ENCODE measurements at regions not wholly inside any gene's neighbourhood (a gene's known extent, or its start where the extent isn't known, plus 50 kb on each side); places are given as distances from the start of the nearest gene placed in this dataset.
"Not testable (repeated sequence)": the region's sequence is repeated elsewhere in the genome, so short reads cannot be mapped to it uniquely, and the experiment has no call there.

DNA sequence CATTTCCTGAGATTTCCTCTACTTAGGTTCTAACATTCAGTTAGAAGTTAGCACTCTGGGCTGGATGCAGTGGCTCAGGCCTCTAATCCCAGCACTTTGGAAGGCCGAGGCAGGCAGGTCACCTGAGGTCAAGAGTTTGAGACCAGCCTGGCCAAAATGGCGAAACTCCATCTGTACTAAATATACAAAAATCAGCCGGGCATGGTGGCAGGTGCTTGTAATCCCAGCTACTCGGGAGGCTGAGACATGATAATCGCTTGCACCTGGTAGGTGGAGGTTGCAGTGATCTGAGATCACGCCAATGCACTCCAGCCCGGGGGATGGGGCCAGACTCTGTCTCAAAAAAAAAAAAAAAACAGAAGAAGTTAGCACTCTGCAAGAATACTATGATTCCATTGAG, 1430.9 kb downstream of the CDH11 start:
- no peak for DNase-seq (ENCODE audit: low read depth)

DNA sequence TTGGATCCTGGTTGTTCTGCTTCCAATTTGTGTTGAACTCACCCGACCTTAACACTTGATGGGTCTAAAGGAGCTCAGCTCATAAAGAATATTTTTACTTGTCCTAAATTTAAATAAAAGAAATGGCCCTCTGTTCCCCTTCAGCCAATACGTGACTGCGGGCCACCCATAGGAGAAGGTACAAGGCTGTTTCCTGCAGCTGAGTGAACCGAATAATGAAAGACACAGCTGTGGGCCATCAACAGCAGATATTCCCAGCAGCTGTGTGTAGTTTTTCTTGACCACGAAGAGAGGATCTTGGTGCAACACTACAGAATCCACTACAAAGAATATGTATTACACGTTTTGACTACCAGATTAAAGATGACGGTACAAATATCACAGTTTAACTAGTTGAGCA, 1431.6 kb downstream of the CDH11 start:
- no peak for DNase-seq (ENCODE audit: low read depth)

DNA sequence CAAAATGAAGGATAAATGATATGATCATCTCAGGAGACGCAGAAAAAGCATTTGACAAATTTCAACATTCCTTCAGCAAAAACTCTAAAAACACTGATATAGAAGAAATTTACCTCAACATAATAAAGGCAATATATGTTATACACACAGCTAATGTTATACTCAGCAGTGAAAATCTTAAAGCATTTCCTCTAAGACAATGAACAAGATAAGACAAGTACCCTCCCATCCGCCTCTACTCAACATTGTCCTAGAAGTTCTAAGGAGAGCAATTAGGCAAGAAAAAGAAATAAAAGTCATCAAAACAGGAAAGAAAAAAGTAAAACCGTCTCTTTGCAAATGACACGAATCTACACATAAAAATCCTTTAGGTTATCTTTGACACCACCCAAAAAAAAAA, 1432.8 kb downstream of the CDH11 start:
- no peak for DNase-seq (ENCODE audit: low read depth)

DNA sequence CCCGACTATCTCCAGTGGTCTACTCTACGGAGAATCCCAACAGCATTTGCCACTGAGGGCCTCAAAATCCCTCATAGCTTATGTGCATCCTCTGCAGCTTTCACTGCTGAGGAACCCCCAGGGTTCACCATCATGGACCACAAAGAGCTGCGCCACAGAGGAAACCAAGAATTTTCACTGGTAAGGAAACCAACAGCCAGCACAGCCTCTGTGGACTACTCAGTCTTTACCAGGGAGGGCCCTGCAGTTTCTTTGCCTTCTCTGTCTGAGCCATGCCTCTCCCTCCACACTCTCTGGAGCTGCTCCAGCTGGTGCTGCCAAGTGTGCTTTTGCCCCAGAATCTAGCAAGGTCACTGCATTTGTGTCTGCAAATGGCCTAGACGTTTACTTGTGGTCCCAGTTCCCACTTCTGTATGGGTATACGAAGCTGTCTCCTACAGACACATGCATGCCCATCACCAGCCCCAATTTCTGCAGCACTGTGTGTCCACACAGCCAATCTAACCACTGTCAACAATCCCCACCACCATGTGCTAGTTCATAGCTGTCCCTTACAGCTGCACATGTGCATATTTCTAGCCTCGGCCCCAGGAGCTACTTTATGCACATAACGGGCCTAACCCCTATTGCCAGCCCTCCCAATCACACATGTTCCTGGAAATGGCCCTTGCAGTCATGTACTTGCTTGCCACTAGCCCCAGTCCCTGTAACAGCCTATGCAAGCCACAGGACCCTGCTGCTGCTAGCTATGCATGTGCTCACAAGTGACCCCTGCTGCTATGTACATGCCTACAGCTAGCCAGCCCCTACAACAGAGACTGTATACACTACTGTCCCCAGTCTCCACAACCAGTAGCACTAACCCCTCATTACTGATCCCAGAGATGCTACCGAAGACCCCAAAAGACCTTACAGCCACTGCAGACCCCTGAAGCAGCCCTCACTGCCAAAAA, 1437.4 kb downstream of the CDH11 start:
- no peak for DNase-seq (ENCODE audit: low read depth)

DNA sequence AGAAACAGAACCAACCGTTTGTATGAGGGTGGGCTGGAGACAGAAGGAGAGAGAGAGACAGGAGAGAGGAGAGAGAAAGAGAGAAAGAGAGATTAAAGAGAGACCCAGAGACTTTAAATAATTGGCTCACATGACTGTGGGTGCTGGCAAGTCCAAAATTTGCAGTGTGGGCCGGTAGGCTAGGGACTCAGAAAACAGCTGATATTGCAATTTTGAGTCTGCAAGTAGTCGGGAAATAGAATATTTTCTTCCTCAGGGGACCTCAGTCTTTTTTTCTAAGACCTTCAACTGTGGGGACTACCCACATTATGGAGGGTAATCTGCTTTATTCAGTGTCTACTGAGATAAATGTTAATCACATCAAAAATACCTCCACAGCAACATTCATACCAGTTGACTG, 1439.0 kb downstream of the CDH11 start:
- no peak for DNase-seq (ENCODE audit: low read depth)

DNA sequence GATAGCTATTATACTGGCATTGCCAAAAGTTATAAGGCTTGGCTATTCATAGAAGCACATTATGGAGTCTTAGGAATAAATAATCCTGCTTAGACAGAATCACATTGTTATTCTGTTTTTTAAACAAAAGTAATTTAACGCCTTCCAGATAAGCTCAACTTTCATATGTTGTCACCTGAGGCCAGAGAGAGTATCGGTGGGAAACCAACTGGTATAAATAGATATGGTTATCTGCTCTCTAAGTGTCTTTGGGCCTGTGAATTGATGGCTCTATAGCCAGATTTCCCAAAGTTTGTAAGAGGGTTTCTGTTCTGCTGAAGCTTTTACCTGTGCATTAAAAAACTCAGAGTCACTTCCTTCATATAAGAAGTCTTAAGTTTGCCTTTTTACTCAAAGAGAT, 1449.4 kb downstream of the CDH11 start:
- no peak for DNase-seq (ENCODE audit: low read depth)

DNA sequence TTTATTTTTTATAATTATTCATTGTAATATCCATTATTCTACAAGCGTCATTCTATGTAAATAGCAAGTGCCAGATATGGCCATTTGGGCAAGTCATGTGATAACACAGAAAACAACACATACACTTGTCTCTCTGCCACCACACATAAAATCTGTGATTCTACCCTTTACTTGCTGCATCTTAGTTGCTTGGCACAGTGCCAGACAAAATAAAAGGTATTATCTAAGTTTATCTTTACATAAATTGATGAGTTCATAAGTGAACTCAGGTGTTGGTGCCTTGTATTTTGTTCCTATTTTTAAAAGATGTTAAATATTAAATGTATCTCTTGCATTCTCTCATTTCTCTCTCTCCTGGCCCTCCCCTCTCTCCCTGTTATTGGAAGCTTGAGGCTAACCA, 1458.7 kb downstream of the CDH11 start:
- no peak for DNase-seq (ENCODE audit: low read depth)

DNA sequence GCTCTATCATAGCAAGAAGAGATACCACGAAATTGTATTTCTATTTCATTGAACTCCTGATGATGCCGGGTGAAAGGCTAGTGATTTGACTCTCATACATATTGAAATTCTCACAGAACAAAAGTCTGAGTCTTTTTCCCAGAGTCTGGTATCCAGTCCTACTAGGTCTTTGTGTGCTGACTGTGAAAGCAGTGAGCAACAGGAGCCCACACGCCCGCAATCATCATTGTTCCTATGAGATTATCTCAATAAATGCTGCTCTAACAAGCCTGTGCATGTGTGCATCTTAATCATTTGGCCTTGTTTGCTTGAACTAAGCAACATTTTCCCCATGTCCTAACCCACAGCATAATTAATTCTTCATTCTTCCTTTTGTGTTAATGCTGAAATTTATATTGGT, 1466.0 kb downstream of the CDH11 start:
- no peak for DNase-seq (ENCODE audit: low read depth)

DNA sequence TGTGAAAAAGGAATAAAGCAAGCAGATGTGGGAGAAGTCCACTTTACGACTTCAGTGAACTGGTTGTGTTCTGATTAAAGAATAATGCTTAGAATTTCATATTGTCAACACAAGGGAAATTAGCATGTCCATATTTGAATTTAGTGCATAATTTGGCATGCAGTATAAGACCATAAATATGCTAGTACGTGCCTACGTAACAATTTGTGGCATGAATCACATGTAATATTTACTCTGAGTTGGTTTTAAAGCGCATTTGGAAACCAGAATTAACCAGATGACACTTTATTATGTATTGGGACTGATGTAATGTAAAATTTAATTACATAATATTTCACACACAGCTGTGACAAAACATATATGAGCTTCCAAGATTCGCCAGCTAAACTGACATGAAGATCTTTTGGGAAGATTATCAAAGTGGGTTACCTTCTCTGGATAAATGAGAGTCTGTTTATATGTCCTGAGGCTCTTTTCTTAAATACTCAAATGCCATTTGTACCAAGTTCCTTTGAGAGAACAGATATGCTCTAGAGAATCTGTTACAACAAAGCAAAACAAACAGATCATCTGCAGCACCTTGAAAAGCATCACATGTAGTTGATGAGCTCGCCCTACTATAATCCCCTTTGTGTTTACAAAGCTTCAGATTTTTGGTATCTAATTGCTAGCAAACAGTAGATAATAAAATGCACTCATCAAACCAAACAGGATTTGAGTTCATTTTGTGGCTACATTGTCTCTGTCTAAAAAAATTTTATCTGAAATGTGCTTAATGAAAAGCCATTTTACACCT, 1468.6 kb downstream of the CDH11 start:
- DNase-seq (ENCODE audit: low read depth): no peak

DNA sequence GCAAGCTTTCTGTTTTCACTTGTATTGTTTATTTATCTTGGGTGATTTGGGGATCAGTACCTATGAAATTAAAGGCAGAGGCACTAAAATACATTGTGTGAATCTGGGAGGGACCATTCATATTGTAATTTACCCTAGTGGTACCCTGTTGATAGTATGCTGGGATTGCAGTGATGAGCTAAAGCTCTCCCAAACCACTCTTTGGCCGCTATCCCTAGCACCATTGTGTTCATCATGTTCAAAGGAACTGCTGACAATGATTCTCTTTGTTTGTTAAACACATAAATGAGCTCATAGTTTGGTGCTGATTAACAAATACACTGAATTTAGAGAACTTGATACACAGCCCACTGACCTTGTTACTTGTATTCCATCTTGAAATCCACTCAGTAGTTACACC, 1469.8 kb downstream of the CDH11 start:
- no peak for DNase-seq (ENCODE audit: low read depth)

DNA sequence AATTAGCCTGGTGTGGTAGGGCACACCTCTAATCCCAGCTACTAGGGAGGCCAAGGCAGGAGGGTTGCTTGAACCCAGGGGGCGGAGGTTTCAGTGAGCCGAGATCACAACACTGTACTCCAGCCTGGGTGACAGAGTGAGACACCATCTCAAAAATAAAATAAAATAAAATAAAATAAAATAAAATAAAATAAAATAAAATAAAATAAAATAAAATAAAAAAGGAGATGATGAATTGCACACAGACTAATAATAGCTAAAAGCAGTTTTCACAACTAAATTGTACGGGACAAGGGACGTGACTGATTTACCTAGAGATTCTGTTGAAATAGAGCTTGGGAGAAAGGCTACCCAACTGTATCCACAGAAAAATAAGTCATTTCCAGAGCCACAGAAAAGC, 1471.3 kb downstream of the CDH11 start:
- DNase-seq (ENCODE audit: low read depth): no peak

DNA sequence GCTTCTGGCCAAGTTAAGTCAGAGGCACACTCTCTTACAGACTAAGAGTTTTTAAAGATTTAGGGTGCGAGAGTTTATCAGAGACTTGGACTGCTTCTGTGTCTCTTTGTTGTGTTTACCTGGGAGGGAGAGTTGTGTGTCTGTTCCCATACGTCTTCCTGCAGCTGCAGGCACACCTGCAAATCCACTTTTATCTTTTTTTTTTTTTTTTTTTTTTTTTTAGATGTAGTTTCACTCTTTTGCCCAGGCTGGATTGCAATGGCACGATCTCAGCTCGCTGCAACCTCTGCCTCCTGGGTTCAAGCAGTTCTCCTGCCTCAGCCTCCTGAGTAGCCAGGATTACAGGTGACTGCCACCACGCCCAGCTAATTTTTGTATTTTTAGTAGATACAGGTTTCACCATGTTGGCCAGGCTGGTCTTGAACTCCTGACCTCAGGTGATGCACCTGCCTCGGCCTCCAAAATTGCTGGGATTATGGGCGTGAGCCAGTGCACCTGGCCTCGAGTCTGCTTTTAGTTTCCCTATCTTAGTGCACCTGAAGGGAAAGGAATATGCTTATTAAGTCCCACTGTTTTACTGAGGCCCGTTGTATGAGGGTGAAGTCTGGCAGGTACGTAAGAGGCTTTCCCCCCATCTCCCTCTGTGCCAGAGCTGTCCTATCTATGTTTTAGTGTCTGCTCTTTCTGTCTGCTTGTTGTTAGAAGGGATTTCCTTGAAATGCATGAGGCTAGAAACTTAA, 1488.0 kb downstream of the CDH11 start:
- DNase-seq (ENCODE audit: low read depth): not testable (repeated sequence)

DNA sequence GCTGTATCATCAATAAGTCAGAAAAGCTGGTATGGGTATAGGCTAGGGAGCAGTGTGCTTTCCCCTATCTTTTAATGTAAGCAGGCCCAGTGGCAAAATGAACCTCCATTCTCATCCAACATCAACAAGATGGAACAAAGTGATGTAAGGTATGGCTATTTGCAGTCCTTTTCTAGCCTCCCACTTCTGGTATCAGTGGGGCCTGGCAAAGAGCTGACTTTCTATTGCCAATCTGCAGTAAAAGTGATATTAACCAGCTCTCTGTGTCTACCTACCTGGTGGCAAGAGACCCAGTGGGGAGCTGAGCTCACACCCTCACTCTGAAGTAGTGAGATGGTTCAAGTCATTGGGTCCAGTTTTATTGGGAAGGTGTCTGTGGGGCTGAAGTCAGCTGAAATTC, 1492.6 kb downstream of the CDH11 start:
- DNase-seq (ENCODE audit: low read depth): no peak

DNA sequence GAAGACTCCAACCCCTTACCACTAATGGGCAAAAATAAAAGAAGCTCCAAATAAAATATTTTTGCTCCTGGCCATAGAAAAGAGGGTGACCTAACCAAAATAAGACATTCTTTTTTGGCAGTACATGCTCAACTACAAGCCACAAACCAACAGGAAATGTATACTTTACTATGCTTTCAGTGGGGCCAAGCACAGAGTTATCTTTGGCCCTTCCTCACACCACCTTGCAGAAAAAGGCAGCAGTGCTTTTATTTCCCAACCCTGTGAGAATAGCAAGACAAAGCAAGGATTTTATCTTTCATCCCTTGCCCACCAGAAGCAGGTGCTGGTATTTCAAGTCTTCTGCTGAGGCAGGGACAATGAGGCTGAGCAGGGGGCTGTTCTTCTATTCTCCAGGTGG, 1493.1 kb downstream of the CDH11 start:
- no peak for DNase-seq (ENCODE audit: low read depth)

DNA sequence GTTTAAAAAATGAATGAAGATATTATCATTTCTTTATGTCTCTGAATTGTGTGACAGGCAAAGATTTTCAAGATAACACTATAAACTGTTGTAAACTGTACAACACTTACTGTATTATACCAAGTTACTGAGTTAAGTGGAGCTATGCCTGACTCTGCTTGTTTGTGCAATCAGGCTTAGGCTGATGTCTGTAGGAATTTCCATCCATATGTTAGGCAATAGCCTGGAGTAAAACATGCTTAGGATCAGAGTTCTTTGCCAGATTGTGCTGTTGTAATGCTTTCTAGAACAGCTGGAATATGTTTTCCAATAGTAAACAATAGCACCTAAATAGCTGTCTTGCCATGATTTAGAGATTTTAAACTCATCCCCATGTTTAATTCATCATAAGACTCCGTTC, 1496.7 kb downstream of the CDH11 start:
- no peak for DNase-seq (ENCODE audit: low read depth)

DNA sequence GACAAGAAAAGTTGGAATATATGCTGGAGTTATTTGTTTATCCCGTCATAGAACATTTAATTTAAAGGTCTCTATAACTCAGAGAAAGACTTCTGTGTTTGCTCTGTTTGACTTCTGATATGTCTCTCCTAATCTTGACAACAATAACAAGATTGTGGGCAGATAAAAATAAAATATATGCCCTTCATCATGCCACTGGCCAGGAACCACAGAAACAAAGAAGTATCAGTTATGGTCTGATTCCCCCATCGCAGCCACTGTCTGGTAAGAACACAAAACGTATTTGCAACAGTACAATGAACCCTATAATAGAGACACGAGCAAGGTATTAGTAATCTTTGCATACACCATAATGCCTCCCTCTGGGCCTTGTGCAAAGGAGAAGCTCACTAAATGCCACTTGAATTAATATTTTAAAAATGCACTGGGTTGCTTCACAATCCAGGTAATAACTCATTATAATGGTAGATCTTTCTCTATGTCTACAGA, 1498.3 kb downstream of the CDH11 start:
- no peak for DNase-seq (ENCODE audit: low read depth)

DNA sequence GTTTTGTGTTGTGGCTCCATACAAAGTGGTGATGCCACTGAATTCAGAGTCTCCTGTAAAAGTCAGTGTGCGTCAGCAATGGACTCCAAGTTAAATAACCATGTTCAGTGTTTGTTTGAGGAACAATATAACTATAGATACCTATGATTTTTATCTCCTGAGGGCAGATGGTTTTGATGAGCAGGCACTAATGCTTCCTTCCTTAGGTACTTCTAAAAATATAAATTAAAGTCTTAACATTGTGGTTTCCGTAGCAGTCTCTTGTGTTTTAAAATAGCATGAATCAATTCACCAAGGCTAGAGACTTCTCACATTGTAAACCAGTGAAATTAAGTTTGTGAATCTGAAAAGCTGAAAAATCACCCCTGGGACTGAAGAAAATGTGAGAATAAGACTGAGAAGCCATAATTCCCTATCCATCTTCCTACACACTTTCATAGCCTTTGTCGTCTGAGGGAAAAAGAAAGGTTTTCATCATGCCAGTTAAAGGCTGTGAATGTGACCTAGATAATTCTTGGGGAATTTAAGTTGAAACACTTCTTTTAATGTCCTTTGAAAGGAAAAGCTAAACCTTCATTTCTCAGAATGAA, 1502.9 kb downstream of the CDH11 start:
- DNase-seq (ENCODE audit: low read depth): no peak

DNA sequence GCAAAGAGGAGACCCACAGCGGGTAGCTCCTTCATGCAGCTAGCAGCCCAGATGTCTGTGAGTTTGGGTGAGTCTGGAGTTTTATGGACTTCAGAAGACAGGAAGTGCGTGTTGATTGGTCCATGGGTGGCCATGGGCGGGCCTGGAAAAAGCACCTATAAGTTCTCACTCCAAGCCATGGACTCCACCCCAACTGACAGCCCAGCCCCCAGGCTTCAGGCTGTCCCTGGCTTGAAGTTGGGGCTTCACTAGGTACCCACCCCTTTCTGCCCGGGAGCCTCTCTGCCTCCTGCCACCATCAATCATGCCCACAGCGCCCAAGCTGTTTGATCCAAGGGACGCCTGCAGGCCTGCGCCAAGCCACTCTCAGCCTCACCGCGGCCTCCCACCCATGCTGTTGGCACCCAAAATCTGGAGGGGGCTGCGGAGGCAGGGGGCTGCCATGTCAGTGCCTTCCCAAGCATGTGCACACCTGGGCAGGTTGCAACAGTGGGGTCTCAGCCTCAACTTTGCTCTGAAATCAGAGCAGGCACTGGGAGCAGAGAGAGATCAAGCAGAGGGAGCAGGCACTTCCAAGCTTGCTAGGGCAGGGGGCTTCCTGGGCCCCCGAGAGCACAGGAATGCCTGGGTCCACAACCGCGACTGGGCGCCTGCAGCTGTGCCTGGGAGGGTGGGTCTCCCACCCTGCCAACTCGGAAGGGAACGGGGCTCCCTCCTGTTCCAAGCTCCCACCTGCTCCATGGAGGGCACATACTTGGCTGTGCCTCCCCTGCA, 1503.7 kb downstream of the CDH11 start:
- no peak for DNase-seq (ENCODE audit: low read depth)

DNA sequence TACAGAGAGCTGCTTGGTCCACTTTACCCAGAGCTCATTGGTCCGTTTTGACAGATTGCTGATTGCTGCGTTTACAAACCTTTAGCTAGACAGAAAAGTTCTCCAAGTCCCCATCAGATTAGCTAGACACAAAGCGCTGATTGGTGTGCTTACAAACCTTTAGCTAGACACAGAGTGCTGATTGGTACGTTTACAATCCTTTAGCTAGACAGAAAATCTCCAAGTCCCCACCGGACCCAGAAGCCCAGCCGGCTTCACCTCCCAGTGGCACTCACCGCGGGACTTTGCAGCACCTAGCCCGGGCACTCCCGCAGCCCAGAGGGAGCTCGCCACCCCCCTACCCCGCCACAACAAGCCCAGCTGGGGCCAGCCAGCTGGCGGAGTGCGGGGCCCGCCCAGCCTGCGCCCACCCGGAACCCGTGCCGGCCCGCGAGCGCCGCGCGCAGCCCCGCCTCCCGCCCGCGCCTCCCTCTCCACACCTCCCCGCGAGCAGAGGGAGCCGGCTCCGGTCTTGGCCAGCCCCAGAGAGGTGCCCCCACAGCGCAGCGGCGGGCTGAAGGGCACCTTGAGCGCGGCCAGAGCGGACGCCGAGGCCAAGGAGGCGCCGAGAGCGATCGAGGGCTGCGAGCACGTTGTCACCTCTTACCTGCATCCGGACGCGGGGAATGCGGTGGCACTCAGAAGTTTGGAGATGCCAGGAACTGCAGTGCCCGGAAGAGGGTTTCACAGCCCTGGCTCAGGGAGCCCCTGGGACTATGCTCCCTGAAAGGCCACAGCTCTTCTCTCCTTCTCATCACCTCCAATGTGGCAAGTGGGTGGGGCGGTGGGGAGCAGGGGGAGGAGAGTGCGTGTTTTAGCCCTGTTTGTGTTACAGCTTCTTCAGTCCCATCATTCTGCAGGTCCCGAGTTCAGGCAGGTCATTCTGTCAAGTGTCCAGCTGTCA, 1504.5 kb downstream of the CDH11 start:
- no peak for DNase-seq (ENCODE audit: low read depth)

DNA sequence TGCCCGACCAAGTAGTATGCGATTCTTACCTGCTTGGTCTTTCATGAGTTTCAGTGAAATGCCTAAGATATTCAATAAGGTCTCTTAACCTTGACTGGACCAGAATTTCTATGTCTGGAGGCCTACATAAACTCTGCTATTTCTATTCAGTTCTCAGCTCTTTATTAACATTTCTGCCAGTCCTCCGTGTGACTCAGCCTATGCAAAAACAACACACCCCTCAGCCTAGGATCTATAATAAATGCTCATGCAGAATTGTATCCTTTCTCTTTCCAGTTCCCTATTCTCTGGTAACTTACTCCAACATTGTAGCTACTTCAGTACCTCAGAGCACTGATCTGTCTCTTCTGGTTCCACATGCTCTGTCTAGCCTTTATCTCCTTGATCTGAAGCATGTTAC, 1507.4 kb downstream of the CDH11 start:
- no peak for DNase-seq (ENCODE audit: low read depth)
